ENCODE measurements at regions not wholly inside any gene's neighbourhood (a gene's known extent, or its start where the extent isn't known, plus 50 kb on each side); places are given as distances from the start of the nearest gene placed in this dataset.
"Not testable (repeated sequence)": the region's sequence is repeated elsewhere in the genome, so short reads cannot be mapped to it uniquely, and the experiment has no call there.

- Histone ChIP-seq H3K27ac (no peak overlapping the region), H3K4me3 (no peak overlapping the region)
Observed at GRCh38 chr4:163679189-163679588, 184.7 kb downstream of the TMA16 start.

DNA sequence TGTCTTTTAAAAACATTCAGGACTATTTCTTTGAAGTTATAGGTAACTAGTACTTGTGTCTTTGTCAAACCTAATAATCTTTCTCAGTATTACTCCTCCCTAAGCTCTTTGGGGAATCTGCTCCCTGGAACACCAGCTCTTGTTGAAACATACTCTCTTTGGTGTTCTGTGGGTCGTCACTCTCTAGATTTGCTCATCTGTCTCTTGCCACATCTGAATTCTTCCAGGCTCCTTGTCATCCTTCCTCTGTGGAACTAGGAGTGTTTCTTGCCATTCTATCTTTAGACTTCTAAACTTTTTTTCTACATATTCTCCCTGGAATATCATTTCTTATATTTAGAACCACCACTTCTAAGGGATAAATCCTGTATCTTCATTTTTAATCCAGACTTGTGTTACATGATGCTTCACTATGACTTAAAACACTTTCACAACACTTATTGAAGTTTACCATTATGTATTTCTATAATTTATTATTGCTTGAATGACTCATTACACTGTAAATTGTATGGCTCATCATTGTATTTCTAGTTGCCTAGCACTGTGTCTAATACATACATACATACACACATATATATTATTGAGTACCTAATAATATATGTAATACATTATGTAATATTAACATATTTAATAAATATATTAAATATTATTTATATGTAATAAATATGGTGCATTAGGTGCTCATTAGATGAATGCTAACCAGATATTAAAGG lies 186.1 kb downstream of the TMA16 start:
- H3K27ac ChIP-seq = no peak overlapping the region
- H3K4me3 ChIP-seq = no peak overlapping the region

- Histone ChIP-seq H3K27ac (no peak overlapping the region), H3K4me3 (no peak overlapping the region)
Observed at GRCh38 chr4:163681208-163681821, 186.8 kb downstream of the TMA16 start.

DNA sequence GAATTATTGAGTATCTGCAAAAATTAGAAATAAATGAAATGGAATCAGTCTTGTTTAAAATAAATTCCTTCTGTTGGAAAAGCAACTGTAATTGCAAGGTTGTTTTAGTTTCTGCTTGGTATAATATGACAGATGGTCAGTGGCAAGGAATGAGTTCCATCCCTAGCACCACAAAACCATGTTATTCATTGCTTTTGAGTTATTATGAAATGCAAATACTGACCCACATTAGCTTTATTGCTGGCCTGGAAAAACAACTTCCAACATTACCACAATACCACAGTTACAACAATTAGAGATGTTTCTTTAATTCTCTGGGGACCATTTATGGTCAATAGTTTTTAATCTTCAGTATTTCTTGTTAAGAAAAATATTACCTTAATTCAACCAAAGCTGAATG lies 194.4 kb downstream of the TMA16 start:
- H3K27ac ChIP-seq = no peak overlapping the region

DNA sequence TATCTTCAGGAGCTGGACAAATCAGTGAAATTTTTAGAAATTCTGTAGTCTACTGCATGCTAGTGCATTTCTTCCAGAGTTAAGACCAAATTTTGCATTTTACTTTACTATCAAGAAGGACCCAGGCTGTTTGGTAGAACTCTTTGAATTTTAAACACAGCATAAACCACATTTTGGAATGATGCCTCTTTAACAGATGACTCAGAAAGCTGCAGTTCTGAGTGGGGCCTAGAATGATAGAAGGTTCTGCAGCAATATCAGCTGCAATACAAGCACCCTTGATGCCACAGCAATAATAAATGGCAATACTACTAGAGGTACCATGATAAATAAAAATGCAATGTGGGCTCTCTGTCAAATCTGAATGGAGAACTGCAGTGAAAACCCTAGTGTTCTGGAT lies 198.7 kb downstream of the TMA16 start:
- Histone ChIP-seq H3K4me3 (no peak overlapping the region), H3K27ac (no peak overlapping the region)

More for the DNA sequence above, 194.4 kb downstream of the TMA16 start:
- no peak overlapping the region for H3K4me3 ChIP-seq

GRCh38 chr4:163693776-163694175 lies 199.3 kb downstream of the TMA16 start:
- Histone ChIP-seq H3K27ac (no peak overlapping the region), H3K4me3 (no peak overlapping the region)

DNA sequence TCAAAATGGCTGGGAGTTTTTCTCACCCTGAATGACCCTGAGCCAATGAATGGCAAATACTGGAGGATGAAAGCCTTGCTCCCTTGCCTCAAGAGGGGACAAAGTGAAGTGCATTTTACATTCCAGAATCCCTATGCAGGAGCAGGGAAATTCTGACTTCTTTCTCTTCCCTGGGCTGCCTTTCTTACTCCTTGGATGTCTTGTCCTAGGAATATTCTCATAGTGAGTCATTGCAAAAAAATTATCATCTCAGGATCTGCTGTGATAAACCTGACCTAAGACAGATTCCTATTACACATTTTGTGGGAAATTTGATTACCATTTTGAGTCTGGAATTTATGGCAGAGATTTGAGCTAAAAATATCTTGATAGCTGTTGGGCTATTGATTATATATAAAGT lies 199.9 kb downstream of the TMA16 start:
- no peak overlapping the region for H3K27ac ChIP-seq
- no peak overlapping the region for H3K4me3 ChIP-seq

- Histone ChIP-seq H3K4me3 (no peak overlapping the region), H3K27ac (no peak overlapping the region)
Observed at GRCh38 chr4:163697121-163697520, 202.6 kb downstream of the TMA16 start.

DNA sequence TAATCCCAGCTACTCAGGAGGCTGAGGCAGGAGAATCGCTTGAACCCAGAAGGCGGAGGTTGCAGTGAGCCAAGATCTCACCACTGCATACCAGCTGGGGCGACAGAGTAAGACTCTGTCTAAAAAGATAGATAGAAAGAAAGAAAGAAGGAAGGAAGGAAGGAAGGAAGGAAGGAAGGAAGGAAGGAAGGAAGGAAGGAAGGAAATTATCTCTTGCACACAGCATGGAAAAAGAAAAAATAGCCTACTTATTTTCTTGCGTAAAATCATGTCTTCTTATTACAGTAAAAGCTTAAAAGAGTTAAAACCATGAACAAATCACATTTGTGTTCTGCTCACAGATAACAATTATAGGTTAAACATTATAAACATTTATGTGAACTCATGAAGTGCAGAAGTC lies 205.9 kb downstream of the TMA16 start:
- not testable (repeated sequence) for H3K27ac ChIP-seq, H3K4me3 ChIP-seq

DNA sequence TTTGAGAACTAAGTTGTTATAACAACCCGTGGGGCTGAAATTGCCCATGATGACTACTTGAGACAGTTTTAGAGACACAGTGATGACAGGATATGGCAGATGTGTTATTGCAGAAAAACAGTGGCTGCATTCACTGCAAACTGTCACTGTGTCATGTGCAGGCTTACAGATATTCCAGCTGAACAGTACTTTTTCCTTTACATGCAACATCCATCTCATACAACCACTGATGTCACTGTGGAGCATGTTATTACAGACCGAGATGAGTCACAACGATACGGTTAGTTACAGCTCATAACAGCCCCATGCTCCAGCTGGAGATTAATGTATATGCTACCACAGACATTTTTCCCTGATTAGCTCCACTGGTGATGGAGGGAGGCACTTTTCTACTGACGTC lies 207.4 kb downstream of the TMA16 start:
- no peak overlapping the region for H3K4me3 ChIP-seq
- H3K27ac ChIP-seq = no peak overlapping the region

DNA sequence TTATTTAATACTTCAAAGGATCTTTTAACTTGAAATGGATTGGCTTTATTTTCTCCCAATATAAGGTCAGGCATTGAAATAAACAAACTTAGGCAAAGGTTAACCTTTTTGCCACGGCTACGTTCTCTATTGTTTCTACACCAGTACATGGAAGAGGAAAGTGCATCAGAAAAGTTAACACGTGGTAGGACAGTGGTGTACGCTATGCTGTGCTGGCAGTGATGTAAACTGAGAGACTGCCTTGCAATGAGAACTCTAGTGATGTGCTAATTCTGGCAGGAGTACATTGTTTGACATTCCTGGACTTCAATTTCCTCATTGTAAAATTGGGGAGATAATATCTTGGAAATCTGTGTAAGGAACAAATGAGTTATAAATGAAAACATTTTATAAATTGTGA lies 208.2 kb downstream of the TMA16 start:
- Histone ChIP-seq H3K27ac (no peak overlapping the region), H3K4me3 (no peak overlapping the region)

GRCh38 chr4:163703251-163703650 lies 208.8 kb downstream of the TMA16 start:
- no peak overlapping the region for H3K4me3 ChIP-seq
- H3K27ac ChIP-seq = no peak overlapping the region

DNA sequence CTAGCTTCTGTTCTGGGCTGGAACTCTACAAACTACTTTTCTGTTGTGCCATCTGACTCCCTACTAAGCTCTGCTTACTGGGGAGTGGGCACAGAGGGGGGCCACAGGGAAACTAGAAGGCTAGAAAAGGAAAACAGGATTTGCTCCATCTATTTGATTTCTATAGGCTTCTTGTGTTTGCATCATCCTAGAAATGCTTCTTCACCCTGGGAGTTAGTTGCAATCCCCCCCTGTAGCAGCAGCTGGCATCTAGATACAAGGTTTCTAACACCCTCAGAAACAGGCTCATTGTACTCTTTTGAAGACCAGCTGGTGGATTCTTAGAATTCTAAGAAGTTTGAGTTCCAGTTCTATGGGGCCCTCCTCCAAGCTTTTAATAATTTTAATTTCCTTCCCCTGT lies 213.4 kb downstream of the TMA16 start:
- H3K27ac ChIP-seq = no peak overlapping the region

GRCh38 chr4:163709601-163710000 lies 215.1 kb downstream of the TMA16 start:
- H3K4me3 ChIP-seq = no peak overlapping the region
- H3K27ac ChIP-seq = no peak overlapping the region

More for the DNA sequence above, 213.4 kb downstream of the TMA16 start:
- H3K4me3 ChIP-seq = no peak overlapping the region

DNA sequence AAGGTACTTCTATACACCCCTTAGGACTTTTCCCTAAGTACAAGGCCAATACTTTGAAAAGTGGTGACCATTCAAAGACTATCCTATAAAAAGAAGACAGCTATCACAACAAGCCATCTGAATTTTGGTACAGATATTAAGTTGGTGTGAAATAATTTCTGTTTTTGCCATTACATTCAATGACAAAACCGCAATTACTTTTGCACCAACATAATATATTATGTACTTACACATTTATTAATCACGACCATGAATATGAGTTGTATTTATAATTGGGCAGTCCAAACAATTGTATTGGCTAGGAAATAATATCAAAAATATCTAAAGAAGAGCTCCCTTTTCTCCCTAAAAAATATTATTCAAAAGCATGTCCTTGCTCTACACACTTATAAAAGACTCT lies 215.7 kb downstream of the TMA16 start:
- Histone ChIP-seq H3K4me3 (no peak overlapping the region), H3K27ac (no peak overlapping the region)

- H3K4me3 ChIP-seq, H3K27ac ChIP-seq: not testable (repeated sequence)
Observed at GRCh38 chr4:163724495-163724894, 230.0 kb downstream of the TMA16 start.

- no peak overlapping the region for H3K27ac ChIP-seq
- H3K4me3 ChIP-seq = no peak overlapping the region
Observed at GRCh38 chr4:163726641-163727040, 232.2 kb downstream of the TMA16 start.

DNA sequence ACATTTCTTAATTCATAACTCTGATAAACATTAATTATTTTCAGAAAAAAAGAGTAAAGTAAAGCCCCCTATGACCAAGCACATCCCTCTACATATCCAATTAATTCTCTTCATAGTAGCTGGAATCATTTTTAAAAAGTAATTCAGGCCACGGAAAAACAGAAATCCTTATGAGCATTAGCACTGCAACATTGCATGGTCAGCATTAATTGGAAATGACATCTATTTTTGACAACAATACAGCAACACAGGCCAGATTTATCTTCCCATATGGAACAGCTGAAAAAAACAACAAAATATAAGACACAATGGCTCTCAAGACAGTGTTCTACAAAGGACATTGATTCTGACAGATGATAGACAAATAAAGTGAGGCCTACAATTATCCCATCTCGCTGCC lies 236.6 kb downstream of the TMA16 start:
- no peak overlapping the region for H3K4me3 ChIP-seq
- no peak overlapping the region for H3K27ac ChIP-seq

- Histone ChIP-seq H3K27ac (no peak overlapping the region), H3K4me3 (no peak overlapping the region)
Observed at GRCh38 chr4:163732473-163732872, 238.0 kb downstream of the TMA16 start.

DNA sequence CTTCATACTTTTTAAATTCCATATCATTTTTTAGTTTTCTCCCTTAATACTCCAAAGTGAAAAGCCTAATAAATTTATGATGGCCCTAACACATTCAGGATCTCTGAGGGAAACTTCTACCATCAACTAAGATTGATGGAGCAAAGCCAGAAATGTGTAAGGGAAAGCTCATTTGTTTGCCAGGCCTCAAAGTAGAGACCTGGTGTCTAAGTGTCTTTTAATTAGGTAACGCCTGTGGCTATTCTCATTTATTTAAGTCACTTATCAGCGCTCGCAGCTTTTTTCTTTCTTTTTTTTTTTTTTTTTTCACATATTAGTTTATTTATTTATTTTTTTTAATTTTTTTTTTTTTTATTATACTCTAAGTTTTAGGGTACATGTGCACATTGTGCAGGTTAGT lies 242.4 kb downstream of the TMA16 start:
- H3K27ac ChIP-seq = no peak overlapping the region

GRCh38 chr4:163737846-163738245 lies 243.4 kb downstream of the TMA16 start:
- H3K4me3 ChIP-seq, H3K27ac ChIP-seq: not testable (repeated sequence)

More for the DNA sequence above, 242.4 kb downstream of the TMA16 start:
- no peak overlapping the region for H3K4me3 ChIP-seq

GRCh38 chr4:163738521-163738920 lies 244.0 kb downstream of the TMA16 start:
- no peak overlapping the region for H3K27ac ChIP-seq
- no peak overlapping the region for H3K4me3 ChIP-seq

Data from skin epidermis (tissue), 12 donors.